Esophagus muscularis mucosa (tissue), 3 donors: ENCODE measurements at regions not wholly inside any gene's neighbourhood (a gene's known extent, or its start where the extent isn't known, plus 50 kb on each side); places are given as distances from the start of the nearest gene placed in this dataset.
"Not testable (repeated sequence)": the region's sequence is repeated elsewhere in the genome, so short reads cannot be mapped to it uniquely, and the experiment has no call there.

Experiments used
- POLR2A ChIP-seq: fragments of 450-650 bp; IDR thresholded peaks from one replicate; pipeline ENCODE4 v1.6.1; 2017; ENCODE audit warnings: antibody characterized with exemption, moderate library complexity, mild to moderate bottlenecking, low read depth
- POLR2AphosphoS5 ChIP-seq, 2 donors: sonication (generic); formaldehyde crosslinking; IDR thresholded peaks; one replicate each; pipeline ENCODE4 v1.6.1; 2017; ENCODE audit warnings: antibody characterized with exemption in 2 of 2
- TF ChIP-seq, protein P1 (sequence below), 3 experiments: fragments of 200-600 bp in 2 of 3; fragments of 450-650 bp in 1 of 3; sonication (generic) in 2 of 3; IDR thresholded peaks; one replicate each; pipeline ENCODE4 v1.5.1; 2017 to 2019; ENCODE audit warnings: antibody characterized with exemption in 3 of 3, mild to moderate bottlenecking in 2 of 3, moderate library complexity in 1 of 3

- not testable (repeated sequence) for TF ChIP-seq POLR2A; POLR2AphosphoS5 (IDR thresholded peaks at IDR 0.05)
- TF ChIP-seq, protein P1, sequence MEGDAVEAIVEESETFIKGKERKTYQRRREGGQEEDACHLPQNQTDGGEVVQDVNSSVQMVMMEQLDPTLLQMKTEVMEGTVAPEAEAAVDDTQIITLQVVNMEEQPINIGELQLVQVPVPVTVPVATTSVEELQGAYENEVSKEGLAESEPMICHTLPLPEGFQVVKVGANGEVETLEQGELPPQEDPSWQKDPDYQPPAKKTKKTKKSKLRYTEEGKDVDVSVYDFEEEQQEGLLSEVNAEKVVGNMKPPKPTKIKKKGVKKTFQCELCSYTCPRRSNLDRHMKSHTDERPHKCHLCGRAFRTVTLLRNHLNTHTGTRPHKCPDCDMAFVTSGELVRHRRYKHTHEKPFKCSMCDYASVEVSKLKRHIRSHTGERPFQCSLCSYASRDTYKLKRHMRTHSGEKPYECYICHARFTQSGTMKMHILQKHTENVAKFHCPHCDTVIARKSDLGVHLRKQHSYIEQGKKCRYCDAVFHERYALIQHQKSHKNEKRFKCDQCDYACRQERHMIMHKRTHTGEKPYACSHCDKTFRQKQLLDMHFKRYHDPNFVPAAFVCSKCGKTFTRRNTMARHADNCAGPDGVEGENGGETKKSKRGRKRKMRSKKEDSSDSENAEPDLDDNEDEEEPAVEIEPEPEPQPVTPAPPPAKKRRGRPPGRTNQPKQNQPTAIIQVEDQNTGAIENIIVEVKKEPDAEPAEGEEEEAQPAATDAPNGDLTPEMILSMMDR (IDR thresholded peaks at IDR 0.05) = not testable (repeated sequence)
Observed at GRCh38 chr20:30309938-30310337, 947.5 kb upstream of the DEFB115 start.
